Endothelial cell of umbilical vein (primary cell): ENCODE measurements at regions not wholly inside any gene's neighbourhood (a gene's known extent, or its start where the extent isn't known, plus 50 kb on each side); places are given as distances from the start of the nearest gene placed in this dataset.
"Not testable (repeated sequence)": the region's sequence is repeated elsewhere in the genome, so short reads cannot be mapped to it uniquely, and the experiment has no call there.

Source experiments
- BruUV-seq: library from RNA; stranded (reverse); fragments of 400-500 nt; replicated peaks from 2 replicates; lab custom pipeline; 2021; lab: Mats Ljungman, UMichigan
- CTCF ChIA-PET: fragments of 300-600, 350-600 bp; sonication (Branson Sonifier 250); formaldehyde crosslinking; loops from one replicate; lab custom pipeline; 2021; ENCODE audit warnings: antibody characterized with exemption, inconsistent platforms; lab: Charles Lee
- POLR2A ChIA-PET: fragments of 300-600, 350-600 bp; sonication (Branson Sonifier 250); formaldehyde crosslinking; loops from one replicate; lab custom pipeline; 2021; ENCODE audit warnings: antibody characterized with exemption, inconsistent platforms; lab: Charles Lee
- DNase-seq: peaks from one replicate; pipeline ENCODE4 v3.0.0-alpha.2; 2011; ENCODE audit warnings: low read depth, low spot score
- FAIRE-seq: peaks from 2 replicates; lab custom pipeline; 2011; peaks lifted over from hg19 to GRCh38; lab: Jason Lieb, UNC
- H2AFZ ChIP-seq: 2 replicates; pipeline ENCODE4 v1.6.0; 2012; ENCODE audit warnings: low read depth, low read length, control low read depth, inconsistent platforms
- H3K27ac ChIP-seq: 2 replicates; pipeline ENCODE4 v1.5.1; 2011; ENCODE audit warnings: low read depth, mild to moderate bottlenecking, control low read depth, low read length, moderate library complexity; ENCODE audit not compliant: insufficient read depth
- H3K27me3 ChIP-seq, 2 experiments: 2 replicates each; pipeline versions ENCODE4 v1.6.0 to v1.6.1; 2011; ENCODE audit warnings: low read length in 2 of 2, mixed read lengths in 1 of 2; ENCODE audit not compliant: control insufficient read depth in 2 of 2, insufficient read depth in 2 of 2
- H3K36me3 ChIP-seq, 2 experiments: 2 replicates in 1 of 2; 3 replicates in 1 of 2; pipeline ENCODE4 v1.5.1; 2011; ENCODE audit warnings: low read length in 2 of 2, mild to moderate bottlenecking in 1 of 2, moderate library complexity in 1 of 2; ENCODE audit not compliant: control insufficient read depth in 2 of 2, insufficient read depth in 2 of 2; ENCODE audit errors: extremely low read depth in 1 of 2
- H3K4me1 ChIP-seq: 3 replicates; pipeline ENCODE4 v1.5.1; 2011; ENCODE audit warnings: mild to moderate bottlenecking, low read length; ENCODE audit not compliant: control insufficient read depth, insufficient read depth; ENCODE audit errors: extremely low read depth
- H3K4me2 ChIP-seq: 2 replicates; pipeline ENCODE4 v1.6.1; 2011; ENCODE audit warnings: low read length, control low read depth, mixed read lengths; ENCODE audit not compliant: insufficient read depth
- H3K4me3 ChIP-seq, 3 experiments: fragments of 200-600 bp in 1 of 3; sonication (generic), shearing (Covaris generic) in 1 of 3; replicated peaks in 1 of 3; 2 replicates each; pipeline ENCODE4 v1.5.1; 2011 to 2016; ENCODE audit warnings: control low read depth in 3 of 3, low read length in 3 of 3, mild to moderate bottlenecking in 2 of 3, inconsistent platforms in 1 of 3, low read depth in 1 of 3, moderate library complexity in 1 of 3; ENCODE audit not compliant: insufficient read depth in 1 of 3
- H3K79me2 ChIP-seq: 2 replicates; pipeline ENCODE4 v1.6.0; 2012; ENCODE audit warnings: low read length, inconsistent platforms; ENCODE audit not compliant: control insufficient read depth, insufficient read depth
- H3K9ac ChIP-seq: replicated peaks from 2 replicates; pipeline ENCODE3; 2011; ENCODE audit warnings: low read length, control low read depth; ENCODE audit not compliant: insufficient read depth; ENCODE audit errors: extremely low read depth
- H3K9me1 ChIP-seq: replicated peaks from 3 replicates; pipeline ENCODE4 v1.6.0; 2011; ENCODE audit warnings: mild to moderate bottlenecking, low read length; ENCODE audit not compliant: control insufficient read depth, insufficient read depth; ENCODE audit errors: extremely low read depth
- H3K9me3 ChIP-seq: replicated peaks from 2 replicates; pipeline ENCODE4 v1.5.1; 2012; ENCODE audit warnings: low read length, inconsistent platforms; ENCODE audit not compliant: control insufficient read depth, insufficient read depth
- H4K20me1 ChIP-seq: replicated peaks from 2 replicates; pipeline ENCODE3; 2011; ENCODE audit warnings: mild to moderate bottlenecking, low read length; ENCODE audit not compliant: control insufficient read depth, insufficient read depth; ENCODE audit errors: extremely low read depth
- CTCF ChIP-seq, 2 donors: IDR thresholded peaks; 1 replicate in 1 of 2; 2 replicates in 1 of 2; pipeline ENCODE4 v1.5.1; 2011; ENCODE audit warnings: low read length in 2 of 2, mild to moderate bottlenecking in 2 of 2, moderate library complexity in 2 of 2, control low read depth in 1 of 2, inconsistent platforms in 1 of 2, low read depth in 1 of 2; ENCODE audit not compliant: insufficient read depth in 1 of 2; ENCODE audit errors: extremely low read depth in 1 of 2
- EZH2 ChIP-seq: IDR thresholded peaks from 2 replicates; pipeline ENCODE4 v1.6.1; 2012; ENCODE audit warnings: borderline replicate concordance, low read depth, mild to moderate bottlenecking, moderate library complexity, low read length, inconsistent platforms; ENCODE audit not compliant: severe bottlenecking
- FOS ChIP-seq: IDR thresholded peaks from 2 replicates; pipeline ENCODE4 v1.6.1; 2011; ENCODE audit warnings: mild to moderate bottlenecking, low read length, moderate library complexity, borderline replicate concordance; ENCODE audit not compliant: insufficient read depth
- GATA2 ChIP-seq: IDR thresholded peaks from 2 replicates; pipeline ENCODE4 v1.7.0; 2011; ENCODE audit warnings: low read depth, mild to moderate bottlenecking, moderate library complexity, mixed read lengths, low read length; ENCODE audit not compliant: insufficient read length, insufficient read depth
- JUN ChIP-seq: IDR thresholded peaks from 2 replicates; pipeline ENCODE4 v1.6.1; 2011; ENCODE audit warnings: borderline replicate concordance, low read depth; ENCODE audit not compliant: insufficient read length, insufficient read depth
- MAX ChIP-seq: IDR thresholded peaks from 2 replicates; pipeline ENCODE4 v1.6.1; 2011; ENCODE audit not compliant: insufficient read depth, insufficient read length
- MYC ChIP-seq: IDR thresholded peaks from one replicate; pipeline ENCODE4 v1.6.1; 2011; ENCODE audit warnings: mild to moderate bottlenecking, low read depth, low read length
- POLR2A ChIP-seq: IDR thresholded peaks from 2 replicates; pipeline ENCODE4 v1.6.1; 2012; ENCODE audit warnings: low read depth, mild to moderate bottlenecking, control low read depth, low read length
- POLR2AphosphoS5 ChIP-seq: IDR thresholded peaks from 2 replicates; pipeline ENCODE4 v1.6.1; 2012; ENCODE audit warnings: low read depth, mild to moderate bottlenecking, control low read depth, low read length, moderate library complexity; ENCODE audit not compliant: insufficient read depth
- dilution Hi-C: fragments of 300-500 bp; cut with MboI; formaldehyde crosslinking; loops from one replicate; pipeline ENCODE4 v1.15.0; 2019; ENCODE audit warnings: low sequenced_read_pairs; ENCODE audit not compliant: extremely low pct_ligation_motif_present
- intact Hi-C: fragments of 100-400 bp; cut with micrococcal nuclease; formaldehyde crosslinking; loops from one replicate; pipeline ENCODE4 v1.10.0; 2022

GRCh38 chr12:47366157-47366556 lies 286.4 kb upstream of the AMIGO2 start:
- no peak for TF ChIP-seq EZH2
- TF ChIP-seq FOS = no peak
- TF ChIP-seq CTCF (IDR thresholded peaks at IDR 0.05; ENCODE audit: extremely low read depth in 1 of 2, insufficient read depth in 1 of 2, low read depth in 1 of 2, low read length in 2 of 2) = no peak
- no peak for TF ChIP-seq MYC
- no peak for TF ChIP-seq POLR2A
- TF ChIP-seq JUN = no peak
- no peak for TF ChIP-seq MAX
- TF ChIP-seq POLR2AphosphoS5 = no peak
- no peak for TF ChIP-seq GATA2
- DNase-seq = no peak
- Histone ChIP-seq H3K9ac (no peak overlapping the region), H3K4me3 (no peak overlapping the region), H3K4me1 (peaks cover 9% of the 10 kb centered on the region), H3K9me1 (no peaks in the 10 kb centered on the region), H3K4me2 (no peak overlapping the region), H3K27ac (no peak overlapping the region), H3K27me3 (no peaks in the 10 kb centered on the region), H3K36me3 (no peaks in the 10 kb centered on the region), H4K20me1 (no peaks in the 10 kb centered on the region), H3K79me2 (no peaks in the 10 kb centered on the region), H3K9me3 (no peaks in the 10 kb centered on the region), H2AFZ (no peak overlapping the region)
- no peak for FAIRE-seq
- intact Hi-C loops = no loop called here
- CTCF ChIA-PET = no interaction called here
- dilution Hi-C loops = no loop called here
- POLR2A ChIA-PET = no interaction called here
- no TSS peak for BruUV-seq

- DNase-seq, CTCF ChIA-PET, H3K9me1 ChIP-seq, intact Hi-C loops, H3K4me2 ChIP-seq, H4K20me1 ChIP-seq, H3K27ac ChIP-seq, H2AFZ ChIP-seq, dilution Hi-C loops, BruUV-seq, H3K4me3 ChIP-seq, POLR2A ChIA-PET, FAIRE-seq, H3K79me2 ChIP-seq, H3K9me3 ChIP-seq, H3K36me3 ChIP-seq, H3K27me3 ChIP-seq, H3K9ac ChIP-seq: not testable (repeated sequence)
- peaks cover 13% of the 10 kb centered on the region for H3K4me1 ChIP-seq
Measured at GRCh38 chr12:47365443-47366076, 285.8 kb upstream of the AMIGO2 start.
